ENCODE measurements at regions not wholly inside any gene's neighbourhood (a gene's known extent, or its start where the extent isn't known, plus 50 kb on each side); places are given as distances from the start of the nearest gene placed in this dataset.

- Histone ChIP-seq H3K4me1 (ENCODE audit: insufficient read depth, low read length, poor library complexity, severe bottlenecking) (peaks cover 9% of the 10 kb centered on the region), H3K27me3 (ENCODE audit: insufficient read depth, low read length, poor library complexity, severe bottlenecking) (no peaks in the 10 kb centered on the region), H3K9ac (ENCODE audit: low read depth, low read length, poor library complexity, severe bottlenecking) (no peak overlapping the region), H3K4me3 (ENCODE audit: low read length, poor library complexity, severe bottlenecking) (no peak overlapping the region), H3K9me2 (replicated peaks; ENCODE audit: low read depth, low read length) (no peaks in the 10 kb centered on the region), H3K36me3 (ENCODE audit: insufficient read depth, low read length) (no peaks in the 10 kb centered on the region), H3K4me2 (ENCODE audit: low read depth, low read length, poor library complexity, severe bottlenecking) (no peak overlapping the region), H4K20me1 (ENCODE audit: insufficient read depth, low read length, poor library complexity, severe bottlenecking) (no peaks in the 10 kb centered on the region), H2AFZ (ENCODE audit: low read length) (no peak overlapping the region), H3K79me2 (ENCODE audit: insufficient read depth, low read length) (no peaks in the 10 kb centered on the region), H3F3A (ENCODE audit: low read depth) (no peaks in the 10 kb centered on the region), H3K9me3 (ENCODE audit: insufficient read depth, low read depth, low read length) (no peaks in the 10 kb centered on the region)
- TF ChIP-seq CTCF (conservative IDR thresholded peaks at IDR 0.05; ENCODE audit: low read length) (no peak), EZH2phosphoT487 (IDR thresholded peaks at IDR 0.05; ENCODE audit: borderline replicate concordance) (no peak)
Measured at GRCh38 chr2:207334301-207334623, 168.5 kb upstream of the KLF7 start.

- no peaks in the 10 kb centered on the region for H3K9me3 ChIP-seq (ENCODE audit: insufficient read depth, low read depth, low read length)
- H3K9ac ChIP-seq (ENCODE audit: low read depth, low read length, poor library complexity, severe bottlenecking), result no peak overlapping the region
- H3F3A ChIP-seq (ENCODE audit: low read depth), result no peaks in the 10 kb centered on the region
- peaks cover 6% of the 10 kb centered on the region for H3K4me1 ChIP-seq (ENCODE audit: insufficient read depth, low read length, poor library complexity, severe bottlenecking)
- H3K27me3 ChIP-seq (ENCODE audit: insufficient read depth, low read length, poor library complexity, severe bottlenecking), result no peaks in the 10 kb centered on the region
- H2AFZ ChIP-seq (ENCODE audit: low read length), result no peak overlapping the region
- no peak overlapping the region for H3K4me2 ChIP-seq (ENCODE audit: low read depth, low read length, poor library complexity, severe bottlenecking)
- H3K79me2 ChIP-seq (ENCODE audit: insufficient read depth, low read length), result no peaks in the 10 kb centered on the region
- no peak overlapping the region for H3K4me3 ChIP-seq (ENCODE audit: low read length, poor library complexity, severe bottlenecking)
- H3K36me3 ChIP-seq (ENCODE audit: insufficient read depth, low read length), result no peaks in the 10 kb centered on the region
- TF ChIP-seq CTCF (conservative IDR thresholded peaks at IDR 0.05; ENCODE audit: low read length) (no peak), EZH2phosphoT487 (IDR thresholded peaks at IDR 0.05; ENCODE audit: borderline replicate concordance) (no peak)
- no peaks in the 10 kb centered on the region for H3K9me2 ChIP-seq (replicated peaks; ENCODE audit: low read depth, low read length)
- H4K20me1 ChIP-seq (ENCODE audit: insufficient read depth, low read length, poor library complexity, severe bottlenecking), result no peaks in the 10 kb centered on the region
Measured at GRCh38 chr2:207334624-207335371, 169.1 kb upstream of the KLF7 start.

GRCh38 chr2:207337234-207338219, 171.8 kb upstream of the KLF7 start:
- H2AFZ ChIP-seq (ENCODE audit: low read length), result no peak overlapping the region
- no peaks in the 10 kb centered on the region for H3K36me3 ChIP-seq (ENCODE audit: insufficient read depth, low read length)
- no peak overlapping the region for H3K4me3 ChIP-seq (ENCODE audit: low read length, poor library complexity, severe bottlenecking)
- no peaks in the 10 kb centered on the region for H3K79me2 ChIP-seq (ENCODE audit: insufficient read depth, low read length)
- TF ChIP-seq EZH2phosphoT487 (IDR thresholded peaks at IDR 0.05; ENCODE audit: borderline replicate concordance) (no peak), CTCF (conservative IDR thresholded peaks at IDR 0.05; ENCODE audit: low read length) (no peak)
- H3K27me3 ChIP-seq (ENCODE audit: insufficient read depth, low read length, poor library complexity, severe bottlenecking), result no peaks in the 10 kb centered on the region
- peaks cover 3% of the 10 kb centered on the region for H3K4me1 ChIP-seq (ENCODE audit: insufficient read depth, low read length, poor library complexity, severe bottlenecking)
- H3F3A ChIP-seq (ENCODE audit: low read depth), result no peaks in the 10 kb centered on the region
- no peak overlapping the region for H3K4me2 ChIP-seq (ENCODE audit: low read depth, low read length, poor library complexity, severe bottlenecking)
- no peaks in the 10 kb centered on the region for H3K9me2 ChIP-seq (replicated peaks; ENCODE audit: low read depth, low read length)
- no peak overlapping the region for H3K9ac ChIP-seq (ENCODE audit: low read depth, low read length, poor library complexity, severe bottlenecking)
- H4K20me1 ChIP-seq (ENCODE audit: insufficient read depth, low read length, poor library complexity, severe bottlenecking), result no peaks in the 10 kb centered on the region
- H3K9me3 ChIP-seq (ENCODE audit: insufficient read depth, low read depth, low read length), result no peaks in the 10 kb centered on the region

Data from Loucy (cell line).